GM23338 (cell line): ENCODE measurements at regions not wholly inside any gene's neighbourhood (a gene's known extent, or its start where the extent isn't known, plus 50 kb on each side); places are given as distances from the start of the nearest gene placed in this dataset.

Source experiments
- ATAC-seq: fragments of 200-7000 bp; cut with Tn5 transposase; 3 replicates; pipeline ENCODE4 v1.9.1; 2020
- DNase-seq: peaks from one replicate; pipeline ENCODE4 v3.0.0-alpha.2; 2015; ENCODE audit warnings: low spot score
- H2AFZ ChIP-seq: fragments of 200-600 bp; sonication (generic); 2 replicates; pipeline ENCODE4 v1.8.0; 2016; ENCODE audit warnings: antibody characterized with exemption, mild to moderate bottlenecking, moderate library complexity
- H3F3A ChIP-seq: fragments of 200-600 bp; sonication (generic); replicated peaks from 2 replicates; pipeline ENCODE4 v1.8.0; 2017; ENCODE audit warnings: antibody characterized with exemption, mixed run types, low read depth
- H3K27ac ChIP-seq: fragments of 200-600 bp; sonication (generic); 2 replicates; pipeline ENCODE4 v1.6.1; 2016; ENCODE audit warnings: low read depth
- H3K27me3 ChIP-seq: fragments of 200-600 bp; sonication (generic); 2 replicates; pipeline ENCODE4 v1.8.0; 2016; ENCODE audit warnings: mild to moderate bottlenecking, mixed run types, moderate library complexity; ENCODE audit not compliant: insufficient read depth
- H3K36me3 ChIP-seq: fragments of 200-600 bp; sonication (generic); 2 replicates; pipeline ENCODE4 v1.8.0; 2016; ENCODE audit warnings: mild to moderate bottlenecking; ENCODE audit not compliant: insufficient read depth
- H3K4me1 ChIP-seq: fragments of 200-600 bp; sonication (generic); 2 replicates; pipeline ENCODE4 v1.8.0; 2016; ENCODE audit warnings: mild to moderate bottlenecking, moderate library complexity; ENCODE audit not compliant: insufficient read depth
- H3K4me2 ChIP-seq: fragments of 200-600 bp; sonication (generic); 2 replicates; pipeline ENCODE4 v1.7.1; 2017; ENCODE audit warnings: mixed run types
- H3K4me3 ChIP-seq: fragments of 200-600 bp; sonication (generic); 2 replicates; pipeline ENCODE4 v1.6.1; 2016; ENCODE audit warnings: mixed run types
- H3K79me2 ChIP-seq: fragments of 200-600 bp; sonication (generic); replicated peaks from 2 replicates; pipeline ENCODE4 v1.8.0; 2017; ENCODE audit warnings: mild to moderate bottlenecking; ENCODE audit not compliant: insufficient read depth
- H3K9me2 ChIP-seq: fragments of 200-600 bp; sonication (generic); 2 replicates; pipeline ENCODE4 v1.8.0; 2017; ENCODE audit not compliant: insufficient read depth
- H4K20me1 ChIP-seq: fragments of 200-600 bp; sonication (generic); replicated peaks from 2 replicates; pipeline ENCODE4 v1.8.0; 2017; ENCODE audit warnings: mild to moderate bottlenecking; ENCODE audit not compliant: insufficient read depth
- H3K27ac Mint-ChIP-seq: 2 replicates; pipeline ENCODE4 v1.8.0; 2020; ENCODE audit warnings: inconsistent platforms, mild to moderate bottlenecking, moderate library complexity, mixed read lengths
- H3K27me3 Mint-ChIP-seq: 3 replicates; pipeline ENCODE4 v1.8.0; 2022; ENCODE audit warnings: low read depth, mild to moderate bottlenecking, moderate library complexity, mixed read lengths, inconsistent platforms; ENCODE audit not compliant: insufficient read depth, poor library complexity
- H3K36me3 Mint-ChIP-seq: 3 replicates; pipeline ENCODE4 v1.8.0; 2021; ENCODE audit warnings: low read depth, mild to moderate bottlenecking, inconsistent platforms, moderate library complexity, mixed read lengths
- H3K4me1 Mint-ChIP-seq: 3 replicates; pipeline ENCODE4 v1.8.0; 2020; ENCODE audit warnings: mild to moderate bottlenecking, inconsistent platforms, mixed read lengths
- H3K4me3 Mint-ChIP-seq: 3 replicates; pipeline ENCODE4 v1.8.0; 2021; ENCODE audit warnings: moderate library complexity, mild to moderate bottlenecking, inconsistent platforms, mixed read lengths
- H3K9me3 Mint-ChIP-seq: 3 replicates; pipeline ENCODE4 v1.8.0; 2020; ENCODE audit warnings: moderate library complexity, mild to moderate bottlenecking, inconsistent platforms, mixed read lengths
- CREB1 ChIP-seq: fragments of 250-450 bp; sonication (Bioruptor Pico); IDR thresholded peaks from 2 replicates; pipeline ENCODE4 v1.5.0; 2020; ENCODE audit warnings: low read depth, mild to moderate bottlenecking, moderate library complexity
- EZH2 ChIP-seq: fragments of 200-600 bp; sonication (generic); IDR thresholded peaks from one replicate; pipeline ENCODE4 v1.8.0; 2017; ENCODE audit warnings: antibody characterized with exemption, mild to moderate bottlenecking, low read depth; ENCODE audit not compliant: unreplicated experiment
- EZH2phosphoT487 ChIP-seq: fragments of 200-600 bp; sonication (generic); IDR thresholded peaks from one replicate; pipeline ENCODE4 v1.8.1; 2018; ENCODE audit warnings: antibody characterized with exemption; ENCODE audit not compliant: unreplicated experiment
- JUNB ChIP-seq: IDR thresholded peaks from one replicate; pipeline ENCODE4 v1.6.1; 2016; ENCODE audit warnings: antibody characterized with exemption; ENCODE audit not compliant: unreplicated experiment
- NANOG ChIP-seq: IDR thresholded peaks from 2 replicates; pipeline ENCODE4 v1.6.1; 2016; ENCODE audit warnings: antibody characterized with exemption, borderline replicate concordance
- POLR2AphosphoS5 ChIP-seq: IDR thresholded peaks from 2 replicates; pipeline ENCODE4 v1.6.1; 2016; ENCODE audit warnings: antibody characterized with exemption, low read depth
- STAT1 ChIP-seq: IDR thresholded peaks from one replicate; pipeline ENCODE4 v1.6.1; 2016; ENCODE audit warnings: antibody characterized with exemption; ENCODE audit not compliant: unreplicated experiment
- ZNF114 ChIP-seq: fragments of 250-450 bp; sonication (Bioruptor Pico); IDR thresholded peaks from 2 replicates; pipeline ENCODE4 v1.5.0; 2020; ENCODE audit warnings: mild to moderate bottlenecking, moderate library complexity
- ZNF331 ChIP-seq: fragments of 250-450 bp; sonication (Bioruptor Pico); IDR thresholded peaks from 2 replicates; pipeline ENCODE4 v1.5.0; 2020; ENCODE audit warnings: low read depth, mild to moderate bottlenecking, moderate library complexity
- ZNF462 ChIP-seq: fragments of 250-450 bp; sonication (Bioruptor Pico); IDR thresholded peaks from 2 replicates; pipeline ENCODE4 v1.5.0; 2020; ENCODE audit warnings: mild to moderate bottlenecking, moderate library complexity
- TF ChIP-seq, protein P1 (sequence below), 2 experiments: fragments of 200-600 bp in 1 of 2; sonication (generic) in 1 of 2; conservative IDR thresholded peaks; 2 replicates each; pipeline versions ENCODE4 v1.5.1 to v1.6.1; 2016 to 2017; ENCODE audit warnings: antibody characterized with exemption in 2 of 2, low read depth in 2 of 2, mild to moderate bottlenecking in 2 of 2, moderate library complexity in 1 of 2
- TF ChIP-seq, protein P2 (sequence below): IDR thresholded peaks from 2 replicates; pipeline ENCODE4 v1.6.1; 2016; ENCODE audit warnings: antibody characterized with exemption
- TF ChIP-seq, protein P3 (sequence below): IDR thresholded peaks from one replicate; pipeline ENCODE4 v1.6.1; 2018; ENCODE audit warnings: antibody characterized with exemption; ENCODE audit not compliant: unreplicated experiment

- Histone ChIP-seq H4K20me1 (no peaks in the 10 kb centered on the region), H3K27me3 (no peaks in the 10 kb centered on the region), H3K27ac (no peak overlapping the region), H3K9me2 (no peaks in the 10 kb centered on the region), H3K4me2 (no peak overlapping the region), H3K4me3 (no peak overlapping the region), H3K36me3 (no peaks in the 10 kb centered on the region), H3K79me2 (no peaks in the 10 kb centered on the region), H2AFZ (no peak overlapping the region), H3F3A (no peaks in the 10 kb centered on the region), H3K4me1 (no peaks in the 10 kb centered on the region)
- Mint-ChIP-seq H3K4me1 (peaks cover 2% of the 10 kb centered on the region; the same call in 1 of the 3 replicates), H3K4me3 (no peak overlapping the region), H3K27ac (no peak overlapping the region), H3K9me3 (no peaks in the 10 kb centered on the region), H3K27me3 (no peaks in the 10 kb centered on the region), H3K36me3 (no peaks in the 10 kb centered on the region)
- ATAC-seq (no peak), DNase-seq (no peak)
- TF ChIP-seq CREB1 (CRISPR knock-in tag) (no peak), NANOG (no peak), ZNF462 (CRISPR knock-in tag) (no peak), STAT1 (no peak), JUNB (no peak), ZNF114 (no peak), POLR2AphosphoS5 (no peak), EZH2 (no peak), EZH2phosphoT487 (no peak), ZNF331 (CRISPR knock-in tag) (no peak)
- TF ChIP-seq, protein P1, sequence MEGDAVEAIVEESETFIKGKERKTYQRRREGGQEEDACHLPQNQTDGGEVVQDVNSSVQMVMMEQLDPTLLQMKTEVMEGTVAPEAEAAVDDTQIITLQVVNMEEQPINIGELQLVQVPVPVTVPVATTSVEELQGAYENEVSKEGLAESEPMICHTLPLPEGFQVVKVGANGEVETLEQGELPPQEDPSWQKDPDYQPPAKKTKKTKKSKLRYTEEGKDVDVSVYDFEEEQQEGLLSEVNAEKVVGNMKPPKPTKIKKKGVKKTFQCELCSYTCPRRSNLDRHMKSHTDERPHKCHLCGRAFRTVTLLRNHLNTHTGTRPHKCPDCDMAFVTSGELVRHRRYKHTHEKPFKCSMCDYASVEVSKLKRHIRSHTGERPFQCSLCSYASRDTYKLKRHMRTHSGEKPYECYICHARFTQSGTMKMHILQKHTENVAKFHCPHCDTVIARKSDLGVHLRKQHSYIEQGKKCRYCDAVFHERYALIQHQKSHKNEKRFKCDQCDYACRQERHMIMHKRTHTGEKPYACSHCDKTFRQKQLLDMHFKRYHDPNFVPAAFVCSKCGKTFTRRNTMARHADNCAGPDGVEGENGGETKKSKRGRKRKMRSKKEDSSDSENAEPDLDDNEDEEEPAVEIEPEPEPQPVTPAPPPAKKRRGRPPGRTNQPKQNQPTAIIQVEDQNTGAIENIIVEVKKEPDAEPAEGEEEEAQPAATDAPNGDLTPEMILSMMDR (conservative IDR thresholded peaks at IDR 0.05; ENCODE audit: low read depth in 2 of 2), result no peak
- TF ChIP-seq, protein P2, sequence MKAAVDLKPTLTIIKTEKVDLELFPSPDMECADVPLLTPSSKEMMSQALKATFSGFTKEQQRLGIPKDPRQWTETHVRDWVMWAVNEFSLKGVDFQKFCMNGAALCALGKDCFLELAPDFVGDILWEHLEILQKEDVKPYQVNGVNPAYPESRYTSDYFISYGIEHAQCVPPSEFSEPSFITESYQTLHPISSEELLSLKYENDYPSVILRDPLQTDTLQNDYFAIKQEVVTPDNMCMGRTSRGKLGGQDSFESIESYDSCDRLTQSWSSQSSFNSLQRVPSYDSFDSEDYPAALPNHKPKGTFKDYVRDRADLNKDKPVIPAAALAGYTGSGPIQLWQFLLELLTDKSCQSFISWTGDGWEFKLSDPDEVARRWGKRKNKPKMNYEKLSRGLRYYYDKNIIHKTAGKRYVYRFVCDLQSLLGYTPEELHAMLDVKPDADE, result no peak
- TF ChIP-seq, protein P3, sequence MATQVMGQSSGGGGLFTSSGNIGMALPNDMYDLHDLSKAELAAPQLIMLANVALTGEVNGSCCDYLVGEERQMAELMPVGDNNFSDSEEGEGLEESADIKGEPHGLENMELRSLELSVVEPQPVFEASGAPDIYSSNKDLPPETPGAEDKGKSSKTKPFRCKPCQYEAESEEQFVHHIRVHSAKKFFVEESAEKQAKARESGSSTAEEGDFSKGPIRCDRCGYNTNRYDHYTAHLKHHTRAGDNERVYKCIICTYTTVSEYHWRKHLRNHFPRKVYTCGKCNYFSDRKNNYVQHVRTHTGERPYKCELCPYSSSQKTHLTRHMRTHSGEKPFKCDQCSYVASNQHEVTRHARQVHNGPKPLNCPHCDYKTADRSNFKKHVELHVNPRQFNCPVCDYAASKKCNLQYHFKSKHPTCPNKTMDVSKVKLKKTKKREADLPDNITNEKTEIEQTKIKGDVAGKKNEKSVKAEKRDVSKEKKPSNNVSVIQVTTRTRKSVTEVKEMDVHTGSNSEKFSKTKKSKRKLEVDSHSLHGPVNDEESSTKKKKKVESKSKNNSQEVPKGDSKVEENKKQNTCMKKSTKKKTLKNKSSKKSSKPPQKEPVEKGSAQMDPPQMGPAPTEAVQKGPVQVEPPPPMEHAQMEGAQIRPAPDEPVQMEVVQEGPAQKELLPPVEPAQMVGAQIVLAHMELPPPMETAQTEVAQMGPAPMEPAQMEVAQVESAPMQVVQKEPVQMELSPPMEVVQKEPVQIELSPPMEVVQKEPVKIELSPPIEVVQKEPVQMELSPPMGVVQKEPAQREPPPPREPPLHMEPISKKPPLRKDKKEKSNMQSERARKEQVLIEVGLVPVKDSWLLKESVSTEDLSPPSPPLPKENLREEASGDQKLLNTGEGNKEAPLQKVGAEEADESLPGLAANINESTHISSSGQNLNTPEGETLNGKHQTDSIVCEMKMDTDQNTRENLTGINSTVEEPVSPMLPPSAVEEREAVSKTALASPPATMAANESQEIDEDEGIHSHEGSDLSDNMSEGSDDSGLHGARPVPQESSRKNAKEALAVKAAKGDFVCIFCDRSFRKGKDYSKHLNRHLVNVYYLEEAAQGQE, result no peak
These were observed 133.2 kb upstream of the CENPW start for GRCh38 chr6:126206504-126207246.
